Lower leg skin (tissue), 4 donors: ENCODE measurements at regions not wholly inside any gene's neighbourhood (a gene's known extent, or its start where the extent isn't known, plus 50 kb on each side); places are given as distances from the start of the nearest gene placed in this dataset.

Experiments
- DNase-seq, 2 donors: peaks; one replicate each; pipeline ENCODE4 v3.0.0-alpha.2; 2019; ENCODE audit warnings: low spot score in 2 of 2
- H3K4me3 ChIP-seq: fragments of 200-600 bp; sonication (generic); 2 replicates; pipeline ENCODE4 v1.5.1; 2017; ENCODE audit warnings: mild to moderate bottlenecking, low read depth; ENCODE audit not compliant: poor library complexity, severe bottlenecking
- POLR2A ChIP-seq, 2 donors: fragments of 450-650 bp; IDR thresholded peaks; one replicate each; pipeline ENCODE4 v1.6.1; 2016 to 2017; ENCODE audit warnings: antibody characterized with exemption in 2 of 2, mild to moderate bottlenecking in 1 of 2, moderate library complexity in 1 of 2
- WGBS, 2 donors: methylation state at CpG; one replicate each; pipeline ENCODE4 v1.1.5; 2018; 5-methylcytosine and 5-hydroxymethylcytosine counted together
- intact Hi-C: fragments of 100-400 bp; cut with DNase I; formaldehyde crosslinking; loops from one replicate; pipeline ENCODE4 v1.15.0; 2023; ENCODE audit warnings: low total_unique reads
- TF ChIP-seq, protein P1 (sequence below), 3 donors: fragments of 450-650 bp; IDR thresholded peaks; one replicate each; pipeline ENCODE4 v1.5.1; 2016; ENCODE audit warnings: antibody characterized with exemption in 3 of 3, mild to moderate bottlenecking in 3 of 3, moderate library complexity in 2 of 3

DNA sequence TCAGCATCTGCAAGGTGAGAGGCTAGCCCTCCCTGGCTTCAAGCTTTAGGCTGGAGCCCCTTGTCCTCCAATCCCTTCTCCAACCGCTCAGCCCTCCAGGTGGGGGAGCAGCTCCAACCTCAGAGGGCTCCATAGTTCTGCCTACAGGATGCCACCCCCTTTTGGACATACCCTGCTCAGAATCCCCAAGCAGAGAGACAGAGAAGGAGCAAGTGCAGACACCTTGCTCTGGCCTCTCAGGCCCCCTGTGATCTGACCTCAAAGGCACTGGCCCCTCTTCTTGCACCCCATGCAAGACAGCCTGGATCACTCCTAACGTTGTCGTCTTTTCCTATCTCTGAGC, 101.6 kb downstream of the C5orf15 start:
- 73 to 75% methylated on average over 3 of the region's 3 CpGs for WGBS, 2 donors
- intact Hi-C loops: loop anchor here (5.0 kb wide), 1 partner anchor 750 kb away; no protein-coding TSS in a partner anchor
- DNase-seq: no peak
- no peak overlapping the region for H3K4me3 ChIP-seq
- no peak for TF ChIP-seq POLR2A (IDR thresholded peaks at IDR 0.05)
- TF ChIP-seq, protein P1, sequence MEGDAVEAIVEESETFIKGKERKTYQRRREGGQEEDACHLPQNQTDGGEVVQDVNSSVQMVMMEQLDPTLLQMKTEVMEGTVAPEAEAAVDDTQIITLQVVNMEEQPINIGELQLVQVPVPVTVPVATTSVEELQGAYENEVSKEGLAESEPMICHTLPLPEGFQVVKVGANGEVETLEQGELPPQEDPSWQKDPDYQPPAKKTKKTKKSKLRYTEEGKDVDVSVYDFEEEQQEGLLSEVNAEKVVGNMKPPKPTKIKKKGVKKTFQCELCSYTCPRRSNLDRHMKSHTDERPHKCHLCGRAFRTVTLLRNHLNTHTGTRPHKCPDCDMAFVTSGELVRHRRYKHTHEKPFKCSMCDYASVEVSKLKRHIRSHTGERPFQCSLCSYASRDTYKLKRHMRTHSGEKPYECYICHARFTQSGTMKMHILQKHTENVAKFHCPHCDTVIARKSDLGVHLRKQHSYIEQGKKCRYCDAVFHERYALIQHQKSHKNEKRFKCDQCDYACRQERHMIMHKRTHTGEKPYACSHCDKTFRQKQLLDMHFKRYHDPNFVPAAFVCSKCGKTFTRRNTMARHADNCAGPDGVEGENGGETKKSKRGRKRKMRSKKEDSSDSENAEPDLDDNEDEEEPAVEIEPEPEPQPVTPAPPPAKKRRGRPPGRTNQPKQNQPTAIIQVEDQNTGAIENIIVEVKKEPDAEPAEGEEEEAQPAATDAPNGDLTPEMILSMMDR (IDR thresholded peaks at IDR 0.05): no peak

DNA sequence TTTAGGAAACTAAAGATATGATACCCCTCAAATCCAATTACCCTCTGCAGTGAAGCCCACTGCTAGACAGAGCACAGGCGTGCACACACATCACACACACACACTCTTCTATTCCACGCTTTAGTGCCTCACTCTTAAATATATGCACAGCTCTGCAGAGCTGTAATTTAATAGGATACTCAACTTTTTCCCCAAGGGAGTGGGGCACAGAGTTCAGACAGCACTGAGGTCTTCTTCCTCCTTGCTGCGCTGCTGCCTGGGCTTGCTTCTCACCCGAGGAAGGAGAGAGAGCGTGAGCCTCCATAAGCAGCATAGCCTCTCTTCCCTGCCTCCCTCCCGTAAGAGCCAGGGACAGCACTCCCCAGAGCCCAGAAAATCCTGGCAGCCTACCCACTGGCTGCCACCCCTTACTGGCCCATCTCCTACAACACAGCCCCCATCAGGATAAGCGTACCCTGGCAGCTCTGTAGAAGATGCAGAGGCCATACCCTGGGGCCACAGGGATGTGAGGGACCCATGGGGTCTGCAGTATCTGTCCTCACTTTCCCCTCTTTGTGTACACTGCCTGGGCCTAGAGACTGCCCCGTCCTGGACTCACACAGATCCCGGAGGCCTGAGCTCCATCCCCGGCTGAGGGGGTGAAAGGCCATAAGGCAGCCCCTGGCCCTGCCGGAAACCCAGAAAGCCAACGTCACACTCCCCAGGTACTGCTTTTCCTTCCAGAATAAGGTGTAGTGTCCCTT, 102.1 kb downstream of the C5orf15 start:
- WGBS, 2 donors: 94 to 95% methylated on average over 11 to 12 of the region's 12 CpGs
- DNase-seq: no peak
- intact Hi-C loops: loop anchor here (5.0 kb wide), 1 partner anchor 749 kb away; no protein-coding TSS in a partner anchor
- TF ChIP-seq, protein P1 (IDR thresholded peaks at IDR 0.05): no peak
- TF ChIP-seq POLR2A (IDR thresholded peaks at IDR 0.05): no peak
- H3K4me3 ChIP-seq: no peak overlapping the region

DNA sequence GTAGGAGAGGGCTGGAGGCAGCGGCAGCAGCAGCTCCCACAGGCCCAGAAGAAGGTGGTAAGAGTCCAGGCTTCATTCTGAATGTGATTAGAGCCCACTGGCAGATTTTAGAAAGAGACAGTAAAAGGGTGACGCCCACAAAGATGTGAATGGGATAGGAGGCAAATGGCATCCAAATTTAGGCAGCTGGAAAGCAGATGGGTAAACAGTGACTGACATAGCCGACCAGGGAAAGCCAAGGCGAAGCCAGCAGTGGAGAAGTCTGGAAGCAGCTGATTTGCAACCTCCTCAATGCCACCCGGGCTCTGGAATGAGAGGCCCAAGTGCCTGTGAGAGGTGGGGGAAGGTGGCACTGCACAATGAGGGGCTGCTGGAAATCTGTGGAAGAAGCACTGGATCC, 103.3 kb downstream of the C5orf15 start:
- DNase-seq: no peak
- intact Hi-C loops: loop anchor here (5.0 kb wide), 1 partner anchor 748 kb away; no protein-coding TSS in a partner anchor
- TF ChIP-seq, protein P1 (IDR thresholded peaks at IDR 0.05): no peak
- TF ChIP-seq POLR2A (IDR thresholded peaks at IDR 0.05): no peak
- H3K4me3 ChIP-seq: no peak overlapping the region
- 38 to 59% methylated on average over 5 of the region's 5 CpGs for WGBS, 2 donors

DNA sequence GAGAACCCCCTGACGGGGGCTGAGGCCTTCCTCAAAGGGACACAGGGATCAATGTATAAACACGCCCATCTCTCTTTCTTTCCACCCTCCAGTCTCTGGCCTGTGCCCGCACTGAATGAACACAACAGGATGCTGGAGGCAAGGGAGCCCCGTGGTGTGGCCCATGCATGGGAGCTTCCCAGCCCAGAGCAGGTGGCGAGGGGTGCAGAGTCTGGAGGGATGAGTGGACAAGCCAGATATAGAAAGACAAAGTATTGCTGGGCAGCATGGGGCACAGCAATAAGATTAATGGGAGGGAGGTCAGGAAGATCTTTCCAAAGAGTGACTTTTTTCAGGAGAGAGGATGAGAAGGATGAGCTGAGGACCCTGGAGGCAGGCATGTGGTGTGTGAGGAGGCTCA, 103.7 kb downstream of the C5orf15 start:
- WGBS, 2 donors: 85 to 91% methylated on average over 5 of the region's 5 CpGs
- intact Hi-C loops: loop anchor here (5.0 kb wide), 1 partner anchor 747 kb away; no protein-coding TSS in a partner anchor
- DNase-seq: no peak
- no peak overlapping the region for H3K4me3 ChIP-seq
- no peak for TF ChIP-seq POLR2A (IDR thresholded peaks at IDR 0.05)
- TF ChIP-seq, protein P1 (IDR thresholded peaks at IDR 0.05): no peak

DNA sequence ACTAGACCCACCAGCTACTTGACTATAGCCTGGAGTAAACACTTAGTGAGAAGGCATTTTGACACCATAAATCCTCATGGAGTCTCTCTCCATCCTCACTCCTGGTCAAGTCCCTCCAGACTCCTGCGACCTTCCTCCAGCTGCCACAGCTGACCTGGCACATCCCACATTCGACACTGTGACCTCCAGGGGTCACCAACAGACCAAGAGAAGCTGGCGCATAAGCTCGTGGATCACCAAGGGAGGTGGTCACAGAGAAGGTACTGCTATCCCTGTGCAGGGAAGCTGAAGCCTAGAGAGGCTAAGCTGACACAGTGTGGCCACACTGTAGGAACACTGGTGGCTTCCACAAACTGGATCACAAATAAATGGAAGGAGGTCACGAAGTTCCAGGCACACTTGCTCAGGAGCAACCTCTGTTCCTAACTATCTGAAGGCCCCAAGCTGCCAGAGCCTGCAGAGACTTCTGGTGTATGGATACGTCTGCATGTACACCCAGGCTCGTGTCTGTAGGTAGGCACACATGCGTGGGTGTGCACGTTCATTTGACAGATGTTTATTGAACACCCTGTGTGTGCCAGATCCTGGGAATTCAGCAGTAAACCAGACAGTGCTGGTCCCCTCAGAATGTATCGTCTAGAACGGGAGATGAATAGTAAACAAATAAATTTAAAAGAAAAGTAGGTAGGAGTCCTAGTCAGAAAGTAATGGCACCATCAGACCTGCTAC, 104.4 kb downstream of the C5orf15 start:
- WGBS, 2 donors: 73 to 82% methylated on average over 11 of the region's 11 CpGs

More for the DNA sequence above, 104.4 kb downstream of the C5orf15 start:
- TF ChIP-seq, protein P1 (IDR thresholded peaks at IDR 0.05): no peak
- TF ChIP-seq POLR2A (IDR thresholded peaks at IDR 0.05): no peak
- intact Hi-C loops: no loop called here
- DNase-seq: no peak
- no peak overlapping the region for H3K4me3 ChIP-seq
